ENCODE measurements at regions not wholly inside any gene's neighbourhood (a gene's known extent, or its start where the extent isn't known, plus 50 kb on each side); places are given as distances from the start of the nearest gene placed in this dataset.

DNA sequence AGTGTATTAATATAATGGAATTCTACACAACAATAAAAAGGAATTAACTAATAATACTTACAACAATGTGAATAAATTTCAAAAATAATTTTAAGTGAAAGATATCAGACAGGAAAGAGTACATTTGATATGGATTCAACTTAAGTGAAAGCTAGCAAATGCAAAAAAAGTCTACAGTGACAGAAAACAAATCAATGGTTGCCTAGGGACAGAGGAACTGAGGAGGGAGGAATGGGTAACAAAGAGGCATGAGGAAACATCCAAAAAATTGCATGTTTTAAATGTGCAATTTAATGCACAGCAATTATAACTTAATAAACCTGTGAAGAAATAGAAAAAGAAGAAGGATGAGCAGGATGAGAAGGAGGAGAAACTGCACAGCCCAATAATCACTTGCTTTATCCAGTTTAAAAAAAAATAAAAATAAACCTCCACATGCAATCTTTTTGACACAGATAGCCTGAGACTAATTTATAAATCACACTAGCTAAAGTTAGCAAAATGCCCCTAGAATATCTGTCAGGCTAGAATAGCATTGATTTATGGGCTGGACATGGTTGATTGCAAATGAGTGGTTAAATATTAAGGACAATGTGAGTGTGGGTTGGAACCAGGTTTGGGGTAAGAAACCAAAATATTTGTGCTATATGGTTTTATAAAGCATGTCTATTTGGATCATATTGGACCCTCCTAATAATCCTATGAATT, 1089.1 kb downstream of the TRHDE start:
- no peak for DNase-seq

DNA sequence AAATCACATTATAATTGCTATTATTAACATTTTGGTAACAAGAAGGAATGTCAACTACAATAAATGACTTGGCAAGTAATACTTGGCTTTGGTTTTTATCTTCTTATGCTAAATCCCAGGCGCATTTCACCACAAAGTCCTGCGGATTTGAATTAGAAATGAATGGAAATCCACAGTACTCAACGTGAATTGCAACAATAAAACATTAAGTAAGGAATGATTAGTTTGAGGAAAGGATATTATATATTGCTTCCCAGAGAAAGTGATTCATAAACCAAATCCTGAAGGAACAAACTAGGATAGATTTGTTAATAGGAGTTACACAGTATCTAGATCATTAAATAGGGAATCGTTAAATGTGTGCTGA, 1089.7 kb downstream of the TRHDE start:
- no peak for DNase-seq

DNA sequence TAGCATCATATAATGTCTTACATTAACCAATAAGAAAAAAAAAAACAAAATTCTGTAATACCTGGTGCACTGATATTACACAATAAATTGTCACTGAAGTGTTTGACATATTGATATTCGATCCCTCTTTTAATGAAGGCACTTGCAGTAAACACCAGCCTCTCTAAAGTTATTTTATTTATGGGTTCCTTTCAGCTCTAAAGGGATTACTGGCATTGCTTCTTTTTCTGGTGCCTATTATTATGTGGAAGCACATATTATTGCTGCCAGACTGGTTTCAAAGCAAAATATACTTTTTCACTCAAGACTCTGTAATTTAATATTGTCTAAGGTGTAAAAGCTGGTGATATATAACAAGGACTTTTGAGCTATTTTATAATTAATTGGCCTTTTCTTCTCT, 1090.5 kb downstream of the TRHDE start:
- DNase-seq: no peak

DNA sequence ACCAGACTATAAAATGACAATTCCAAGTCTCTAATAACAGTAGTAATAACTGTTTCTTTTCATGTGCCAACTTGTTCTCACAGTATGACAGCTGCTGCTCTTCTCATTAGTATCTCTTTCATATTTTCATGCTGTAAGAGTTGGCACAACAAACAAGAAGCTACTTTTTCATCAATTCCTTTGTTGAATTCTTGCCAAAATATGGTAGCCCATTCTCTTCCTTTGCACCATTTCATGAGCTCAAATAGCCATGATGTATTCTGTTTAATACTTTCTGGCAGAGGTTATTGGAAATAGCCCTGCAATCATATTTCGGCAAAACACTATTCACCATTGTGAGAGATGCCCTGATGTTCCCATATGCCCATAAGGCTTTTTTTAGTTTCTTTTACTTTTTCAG, 1100.7 kb downstream of the TRHDE start:
- DNase-seq: no peak

DNA sequence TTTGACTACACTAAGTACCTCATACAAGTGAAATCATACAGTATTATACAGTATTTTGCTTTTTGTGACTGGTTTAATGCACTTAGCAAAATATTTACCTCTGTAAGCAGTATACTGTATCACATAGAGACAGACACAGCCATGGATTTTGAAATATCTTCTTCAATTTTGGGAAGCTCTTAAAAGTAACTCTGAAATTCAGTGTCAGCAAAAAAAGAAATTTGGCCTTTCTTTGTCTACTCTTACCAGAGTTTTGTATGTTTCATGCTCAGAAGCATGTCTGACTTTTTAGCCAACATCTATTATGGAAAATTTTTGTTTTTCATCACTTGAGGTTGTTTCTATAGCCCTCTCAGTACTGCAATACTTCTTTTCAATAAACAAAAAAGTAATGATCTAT, 1102.2 kb downstream of the TRHDE start:
- no peak for DNase-seq

DNA sequence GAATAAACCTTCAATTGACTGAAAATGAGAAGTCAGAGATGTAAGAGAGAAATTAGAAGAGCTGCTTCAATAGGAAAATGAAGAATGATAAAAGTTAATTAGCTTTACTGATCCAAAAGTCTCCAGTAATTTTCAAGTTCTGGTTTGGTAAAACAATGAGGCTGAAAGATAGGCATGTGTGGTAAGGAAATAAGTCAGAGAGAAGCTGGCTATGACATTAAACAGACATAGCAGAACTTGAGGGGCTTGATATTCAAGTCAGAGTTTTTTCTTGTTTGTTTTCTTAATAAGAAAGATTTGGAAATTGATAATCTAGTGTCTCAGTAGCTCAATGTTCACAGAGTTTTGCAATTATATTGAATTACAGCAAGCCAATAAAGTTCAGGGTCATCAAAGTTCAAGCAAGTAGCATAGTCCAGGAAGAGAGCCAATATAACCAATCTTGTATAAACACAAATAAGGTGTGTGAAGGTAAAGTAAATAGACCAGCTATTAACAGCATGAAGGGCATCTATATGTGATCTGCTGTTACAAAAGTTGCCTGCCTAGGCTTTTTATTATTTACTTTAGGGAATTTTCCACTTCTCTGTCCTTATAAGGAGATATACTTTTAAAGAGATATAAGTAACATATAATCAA, 1111.5 kb downstream of the TRHDE start:
- no peak for DNase-seq

DNA sequence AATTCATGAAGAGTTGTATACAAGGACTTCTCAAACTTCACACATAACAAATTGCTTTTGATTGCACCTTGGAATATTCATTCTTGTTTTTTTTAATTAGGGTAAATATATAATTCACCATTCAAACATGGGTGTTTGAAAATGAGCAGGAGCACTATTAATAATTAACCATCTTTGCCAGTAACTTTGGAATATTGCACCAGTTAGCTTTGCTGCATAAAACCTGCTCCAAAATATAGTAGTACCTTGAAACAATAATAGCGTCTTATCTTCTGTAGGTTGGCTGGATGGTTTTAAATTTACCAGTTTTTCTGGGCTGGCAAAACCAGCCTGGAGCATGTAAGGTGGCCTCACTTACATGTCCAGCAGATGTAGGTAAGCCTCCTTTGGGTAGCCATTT, 1112.4 kb downstream of the TRHDE start:
- no peak for DNase-seq

DNA sequence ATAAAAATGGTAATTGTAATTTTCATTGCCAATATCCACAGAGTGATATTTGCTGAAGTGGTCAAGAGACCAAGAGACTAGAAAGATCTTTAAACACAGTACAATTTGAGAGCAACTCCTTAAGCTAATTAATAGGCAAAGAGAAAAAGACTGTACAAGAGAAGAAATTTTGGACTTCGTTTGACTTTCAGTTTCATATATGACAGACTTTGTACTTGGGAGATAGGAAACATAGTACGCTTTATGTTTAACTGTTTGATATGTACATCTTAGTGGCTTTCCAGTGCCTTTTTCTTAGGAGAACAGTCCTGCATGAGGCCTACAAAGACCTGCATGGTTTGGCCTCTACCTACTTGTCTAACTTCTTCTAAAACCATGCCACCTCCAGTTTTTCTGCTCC, 1118.1 kb downstream of the TRHDE start:
- no peak for DNase-seq

DNA sequence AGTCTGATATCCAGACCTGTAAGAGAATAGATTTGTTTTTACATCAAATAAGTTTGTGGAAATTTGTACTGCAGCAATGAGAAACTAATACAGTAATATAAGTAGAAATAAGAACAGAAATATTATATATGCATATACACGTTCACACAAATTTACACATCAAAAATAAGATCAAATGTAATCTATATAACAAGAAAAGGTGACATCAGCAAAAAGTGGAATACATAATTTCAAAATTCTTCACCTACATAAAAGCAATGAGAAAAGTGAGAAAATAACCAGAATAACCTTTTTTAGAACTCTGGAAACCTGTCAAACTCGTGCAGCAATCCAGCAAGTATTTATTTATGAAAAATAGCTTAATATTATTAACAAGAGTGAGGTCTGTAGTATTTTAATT, 1124.6 kb upstream of the ATXN7L3B start:
- DNase-seq: no peak

DNA sequence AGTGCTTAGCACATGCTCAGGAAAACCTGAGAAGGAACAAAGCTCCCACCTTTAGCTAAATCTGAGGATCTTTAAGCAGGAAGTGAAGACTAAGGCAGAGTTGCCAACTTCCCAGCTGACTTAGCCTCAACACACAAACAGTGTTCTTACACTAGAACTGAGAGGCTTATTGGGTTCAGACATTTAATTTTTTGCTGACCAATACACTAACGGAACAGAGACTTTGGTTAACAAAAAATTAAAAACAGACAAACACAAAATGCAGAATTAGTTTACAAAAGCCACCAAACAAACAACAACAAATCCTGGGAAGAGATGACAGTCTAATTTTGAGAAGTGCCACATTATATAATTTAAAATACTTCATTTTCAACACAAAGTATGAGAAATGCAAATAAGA, 1123.7 kb upstream of the ATXN7L3B start:
- no peak for DNase-seq

DNA sequence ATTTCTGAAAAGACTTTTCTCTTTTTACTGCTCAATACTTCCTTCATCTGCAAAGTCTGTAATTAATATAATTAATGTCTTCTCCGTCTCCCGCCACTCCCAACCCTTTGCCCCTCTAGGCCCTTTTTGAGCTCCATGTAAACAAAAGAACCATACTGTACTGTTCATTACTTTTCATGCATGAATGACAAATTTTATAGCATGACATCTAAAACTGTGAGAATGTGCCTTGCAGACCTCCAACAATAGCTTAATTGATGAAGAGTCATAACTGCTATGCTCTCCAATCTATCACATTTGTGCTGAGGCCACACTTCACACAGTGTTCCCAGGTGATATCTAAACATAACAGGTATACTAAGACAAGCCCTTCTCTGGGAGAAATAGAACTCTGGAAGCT, 1122.7 kb upstream of the ATXN7L3B start:
- DNase-seq: no peak

DNA sequence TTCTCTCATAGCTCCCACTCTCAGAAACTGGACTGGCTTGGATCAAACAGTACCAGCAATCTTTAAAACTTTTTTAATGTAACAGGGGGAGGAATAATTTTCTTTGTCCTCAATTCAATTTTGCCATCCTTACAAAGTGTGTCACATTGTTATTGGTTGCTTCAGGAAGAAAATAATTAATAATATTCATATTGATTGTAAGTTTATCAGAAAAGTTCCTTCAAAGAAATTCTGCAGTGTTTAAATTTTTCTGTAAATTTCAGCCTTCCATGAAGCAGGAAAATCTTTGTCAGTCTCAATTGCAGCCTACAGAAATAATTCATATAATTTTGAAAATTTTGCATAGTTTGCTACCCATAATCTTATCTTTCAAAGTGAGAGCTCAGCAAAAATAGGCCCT, 1119.1 kb upstream of the ATXN7L3B start:
- DNase-seq: no peak

DNA sequence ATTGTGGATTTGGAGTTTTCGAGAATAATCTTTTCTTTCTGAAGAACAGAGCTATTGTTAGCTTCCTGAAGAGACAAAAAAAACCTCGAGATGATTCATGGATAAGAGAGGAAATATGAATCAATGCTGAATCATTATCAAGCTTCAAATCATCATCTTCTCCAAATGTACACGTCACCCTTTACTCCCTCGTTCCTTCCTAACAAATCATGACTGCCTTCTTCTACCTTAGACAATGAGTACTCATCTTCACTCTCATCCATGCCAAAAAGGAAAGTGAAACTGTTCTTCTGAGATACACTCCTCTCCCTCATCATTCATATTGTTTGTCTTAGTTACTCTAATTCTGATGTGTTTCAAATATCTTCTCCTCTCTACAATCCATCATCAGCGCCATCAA, 1115.8 kb upstream of the ATXN7L3B start:
- DNase-seq: no peak

DNA sequence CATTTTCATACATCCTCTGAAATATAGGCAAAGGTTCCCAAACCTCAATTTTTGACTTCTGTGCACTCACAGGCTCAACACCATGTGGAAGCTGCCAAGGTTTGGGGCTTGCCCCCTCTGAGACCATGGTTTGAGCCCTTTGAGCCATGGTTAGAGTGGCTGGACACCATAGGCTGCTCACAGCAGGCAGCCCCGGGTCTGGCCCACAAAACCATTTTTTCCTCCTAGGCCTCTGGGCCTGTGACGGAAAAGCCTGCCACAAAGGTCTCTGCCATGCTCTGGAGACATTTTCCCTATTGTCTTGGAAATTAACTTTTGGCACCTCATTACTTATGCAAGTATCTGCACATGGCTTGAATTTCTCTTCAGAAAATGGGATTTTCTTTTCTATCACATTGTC, 1113.2 kb upstream of the ATXN7L3B start:
- DNase-seq: no peak

DNA sequence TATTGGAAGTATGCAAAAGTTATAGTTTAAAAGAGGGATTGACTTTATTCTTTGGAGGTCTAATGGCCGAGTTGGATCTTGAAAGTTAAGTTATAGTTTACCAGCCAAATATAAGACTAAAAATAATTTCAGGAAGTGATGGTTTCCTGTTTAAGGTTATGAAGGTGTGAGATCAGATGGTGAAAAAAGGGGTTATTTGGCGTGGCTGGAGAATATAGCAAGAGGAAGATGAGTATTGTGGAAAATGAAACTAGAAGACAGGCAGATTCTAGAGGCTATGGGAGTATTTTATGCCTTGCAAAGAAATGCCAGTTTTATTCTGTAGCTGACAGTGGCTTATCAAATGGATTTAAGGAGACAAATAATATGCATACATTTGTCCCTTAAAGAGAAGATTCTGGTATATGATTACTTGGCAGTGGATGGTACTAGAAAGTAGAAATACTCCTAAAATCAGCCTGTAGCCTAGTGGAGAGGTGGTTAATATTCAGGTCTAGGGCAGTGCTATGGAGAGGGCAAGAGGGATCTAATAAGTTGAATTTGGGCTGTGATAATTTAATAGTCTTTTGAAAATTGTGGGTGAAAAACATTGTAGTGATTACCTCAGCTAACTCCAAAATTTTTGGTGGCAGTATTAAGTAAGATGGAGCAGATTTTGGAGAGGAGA, 1091.8 kb upstream of the ATXN7L3B start:
- no peak for DNase-seq

DNA sequence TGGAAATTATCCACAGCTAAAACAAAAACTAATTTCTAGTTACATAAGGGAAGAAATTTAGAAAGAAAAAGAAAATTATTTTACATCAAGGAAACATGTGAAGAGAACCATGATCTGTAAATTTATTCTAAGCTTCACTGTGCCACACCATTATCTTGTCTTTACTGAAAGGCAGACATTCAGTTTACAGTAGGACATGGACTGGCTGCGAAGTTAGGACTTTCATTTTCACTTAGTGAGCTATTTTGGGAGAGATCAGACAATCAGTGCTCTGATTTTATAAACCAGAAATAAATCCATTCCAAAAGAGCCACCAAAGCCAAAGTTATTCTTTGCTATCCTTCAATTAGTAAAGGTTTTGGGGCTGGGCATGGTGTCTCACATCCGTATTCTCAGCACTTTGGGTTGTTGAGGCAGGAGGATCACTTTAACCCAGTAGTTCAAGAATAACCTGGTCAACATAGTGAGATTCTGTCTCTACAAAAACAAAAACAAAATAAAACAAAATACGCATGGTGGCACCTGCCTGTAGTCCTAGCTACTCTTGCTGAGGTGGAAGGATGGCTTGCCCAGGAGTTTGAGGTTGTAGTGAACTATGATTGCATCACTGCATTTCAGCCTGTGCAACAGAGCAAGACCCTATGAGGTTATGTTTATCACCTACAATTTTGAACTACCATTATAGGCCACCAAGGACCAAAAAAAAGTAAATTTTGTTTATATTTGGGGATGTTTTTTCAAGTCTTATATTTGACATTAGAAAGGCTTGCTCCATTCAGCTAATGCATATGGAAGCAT, 1084.8 kb upstream of the ATXN7L3B start:
- no peak for DNase-seq

DNA sequence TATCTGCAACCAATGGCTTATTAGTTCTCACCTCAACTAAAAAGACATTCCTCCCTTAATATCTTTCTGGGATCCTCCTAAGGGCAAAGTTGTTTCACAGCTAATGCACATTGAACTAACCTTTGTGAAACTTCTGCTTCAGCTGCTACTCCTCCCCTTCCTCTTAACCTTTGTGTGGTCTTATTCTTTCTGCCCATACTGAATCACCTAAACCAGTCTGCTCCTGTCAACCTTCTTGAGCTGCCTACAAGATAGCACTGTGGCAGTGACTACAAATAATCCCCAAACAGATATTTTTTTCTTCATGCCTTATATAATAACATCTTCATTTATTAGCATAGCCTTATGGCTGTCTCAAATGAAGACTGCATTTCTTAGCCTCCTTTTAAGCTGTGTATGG, 1077.4 kb upstream of the ATXN7L3B start:
- DNase-seq: no peak

DNA sequence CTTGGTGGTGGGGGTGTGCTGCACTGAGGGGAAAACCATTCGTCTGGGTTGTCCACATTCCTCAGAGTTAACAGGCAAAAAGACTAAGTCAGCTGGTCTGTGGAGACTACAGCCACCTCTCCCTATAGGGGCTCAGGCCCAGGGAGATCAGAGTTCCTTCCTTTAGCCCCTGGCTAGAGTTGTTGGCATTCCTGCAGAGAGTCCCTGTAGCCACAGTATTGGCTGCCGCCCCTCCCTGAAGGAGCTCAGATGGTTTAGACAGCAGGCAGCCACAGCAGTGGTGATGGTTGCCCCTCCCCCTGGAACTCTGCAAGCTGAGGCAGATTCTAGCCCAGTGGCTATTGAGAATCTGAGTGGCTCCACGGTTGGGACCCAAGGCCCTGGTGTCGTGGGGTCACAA, 1072.5 kb upstream of the ATXN7L3B start:
- DNase-seq: no peak

DNA sequence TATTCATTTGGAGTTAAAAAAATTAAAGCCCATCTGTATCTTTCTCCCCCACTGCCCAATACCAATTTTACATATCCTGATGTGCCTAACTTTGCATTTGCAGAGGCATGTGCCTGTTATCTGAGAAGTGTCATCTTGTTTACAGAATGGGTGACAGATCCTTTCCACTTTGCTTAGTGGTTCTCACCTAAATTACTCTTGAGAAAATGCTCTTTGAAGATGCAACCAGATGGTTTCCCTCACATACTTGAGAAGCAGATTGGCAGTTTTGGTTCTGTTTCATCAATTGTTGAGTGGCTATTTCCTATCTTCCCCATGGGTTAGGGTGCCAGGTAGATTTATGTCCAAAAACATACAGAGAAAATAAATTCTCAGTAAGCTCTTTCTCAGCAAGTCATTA, 1051.4 kb upstream of the ATXN7L3B start:
- DNase-seq: no peak

DNA sequence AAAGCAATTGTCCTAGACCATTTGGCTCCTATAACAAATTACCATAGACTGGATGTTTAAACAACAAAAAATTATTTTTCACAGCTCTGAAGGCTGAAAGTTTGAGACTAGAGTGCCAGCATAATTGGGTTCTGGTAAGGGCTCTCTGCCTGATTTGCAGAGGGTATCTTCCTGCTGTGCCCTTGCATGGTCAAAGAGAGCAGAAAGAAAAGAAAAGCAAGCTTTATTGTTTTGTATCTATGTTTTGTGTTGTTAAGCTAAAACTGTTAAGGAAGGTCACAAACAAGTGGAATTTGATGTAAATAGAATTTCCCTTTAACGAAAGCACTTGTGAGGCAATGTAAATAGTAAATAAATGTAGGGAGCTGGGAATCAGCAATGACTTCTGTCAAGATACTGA, 1031.0 kb upstream of the ATXN7L3B start:
- no peak for DNase-seq

DNA sequence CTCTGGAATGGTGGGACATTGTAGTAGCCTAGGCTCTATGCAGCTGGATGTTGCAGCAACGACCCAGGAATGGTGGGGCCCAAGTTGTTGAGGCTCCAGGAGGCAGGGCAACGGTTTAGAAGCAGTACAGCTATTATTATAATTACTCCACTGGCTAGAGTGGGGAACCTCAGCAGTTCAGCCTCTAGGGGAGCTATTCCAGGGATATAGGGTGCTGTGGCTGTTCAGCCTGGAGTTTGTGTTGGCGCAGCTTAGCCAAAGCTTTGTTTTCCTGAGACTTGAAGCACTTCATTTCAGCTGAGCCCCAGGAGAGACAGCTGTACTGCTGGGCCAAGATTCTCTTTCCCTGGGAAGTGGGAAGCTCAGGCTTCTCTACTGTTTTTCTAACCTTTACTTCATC, 1023.0 kb upstream of the ATXN7L3B start:
- DNase-seq: no peak

DNA sequence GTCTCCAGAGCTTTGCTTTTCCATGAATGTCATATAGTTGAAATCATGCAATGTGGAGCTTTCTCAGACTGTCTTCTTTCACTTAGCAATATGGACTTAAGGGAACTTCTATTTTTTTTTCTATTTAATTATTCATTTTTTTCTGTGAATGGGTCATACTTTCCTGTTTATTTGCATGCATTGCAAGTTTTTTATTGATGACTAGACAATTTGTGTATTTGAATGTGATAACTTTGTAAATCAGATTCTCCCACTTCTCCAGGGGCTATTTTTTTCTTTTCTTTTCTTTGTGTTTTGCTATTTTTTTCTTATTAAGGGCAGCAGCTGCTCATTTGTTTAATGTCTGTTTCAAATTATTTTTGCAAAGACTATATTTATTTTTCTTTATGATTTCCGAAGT, 1019.8 kb upstream of the ATXN7L3B start:
- DNase-seq: no peak

DNA sequence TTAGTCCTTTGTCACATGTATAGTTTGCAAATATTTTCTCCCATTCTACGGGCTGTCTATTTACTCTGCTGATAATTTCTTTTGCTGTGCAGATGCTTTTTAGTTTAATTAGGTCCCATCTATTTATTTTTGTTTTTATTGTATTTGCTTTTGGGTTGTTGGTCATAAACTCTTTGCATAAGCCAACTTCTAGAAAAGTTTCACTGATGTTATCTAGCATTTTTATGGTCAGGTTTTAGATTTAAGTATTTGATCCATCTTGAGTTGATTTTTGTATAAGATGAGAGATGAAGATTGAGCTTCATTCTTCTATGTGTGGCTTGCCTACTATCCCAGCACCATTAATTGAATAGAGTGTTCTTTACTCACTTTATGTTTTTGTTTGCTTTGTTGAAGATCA, 1008.4 kb upstream of the ATXN7L3B start:
- DNase-seq: no peak

Measured in occipital lobe (tissue), 1 donor.